DMS153 treated with DMSO at 0.1 percent for 48 hours (cell line): ENCODE measurements at regions not wholly inside any gene's neighbourhood (a gene's known extent, or its start where the extent isn't known, plus 50 kb on each side); places are given as distances from the start of the nearest gene placed in this dataset.

Experiments used
- DNase-seq: peaks from one replicate; lab custom pipeline; 2025; ENCODE audit not compliant: unreplicated experiment; lab: John Stamatoyannopoulos, UW

DNA sequence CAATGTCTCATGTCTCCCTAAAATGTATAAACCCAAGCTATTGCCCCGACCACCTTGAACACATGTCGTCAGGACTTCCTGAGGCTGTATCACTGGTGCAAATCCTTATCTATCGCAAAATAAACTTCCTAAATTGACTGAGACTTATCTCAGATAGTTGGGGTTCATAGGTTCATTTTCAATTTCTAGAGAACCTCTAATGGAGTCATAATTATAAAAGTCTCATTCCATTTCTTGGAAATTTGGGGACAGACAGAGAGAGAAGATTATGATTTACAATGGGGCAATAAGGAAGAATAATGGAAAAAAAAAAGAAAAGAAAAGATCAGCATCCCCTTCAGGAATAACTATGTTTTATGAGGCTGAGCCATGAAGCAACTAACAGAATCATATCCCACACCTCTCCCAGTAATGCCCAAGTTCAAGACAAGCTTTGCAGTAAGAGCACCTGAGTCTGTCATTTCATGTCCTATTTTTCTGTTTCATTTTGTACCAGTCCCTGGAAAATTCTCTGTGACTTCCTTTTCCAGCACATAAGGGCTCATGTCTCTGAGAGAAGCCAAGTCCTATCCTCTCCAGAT lies 70.0 kb upstream of the ETS2 start:
- DNase-seq, result no peak

DNA sequence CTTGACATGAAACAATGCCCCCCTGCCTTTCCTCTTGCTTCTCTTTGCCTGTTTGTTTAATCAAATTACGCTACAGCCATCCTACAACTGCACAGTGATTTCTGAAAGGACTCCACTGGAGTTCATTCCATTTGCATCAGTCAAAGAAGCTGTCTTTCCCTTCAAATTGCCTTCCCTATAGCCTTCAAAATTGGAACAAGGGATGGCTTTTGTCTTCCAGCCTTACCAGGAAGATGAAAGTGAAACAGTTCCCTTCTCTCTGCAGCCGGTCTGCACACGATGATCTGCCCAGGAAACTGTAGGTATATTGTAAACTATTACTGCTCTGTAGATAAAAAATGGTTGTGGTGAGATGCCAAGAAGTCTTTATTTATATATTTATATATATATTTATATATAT lies 65.6 kb upstream of the ETS2 start:
- DNase-seq, result peak; percentile 79

DNA sequence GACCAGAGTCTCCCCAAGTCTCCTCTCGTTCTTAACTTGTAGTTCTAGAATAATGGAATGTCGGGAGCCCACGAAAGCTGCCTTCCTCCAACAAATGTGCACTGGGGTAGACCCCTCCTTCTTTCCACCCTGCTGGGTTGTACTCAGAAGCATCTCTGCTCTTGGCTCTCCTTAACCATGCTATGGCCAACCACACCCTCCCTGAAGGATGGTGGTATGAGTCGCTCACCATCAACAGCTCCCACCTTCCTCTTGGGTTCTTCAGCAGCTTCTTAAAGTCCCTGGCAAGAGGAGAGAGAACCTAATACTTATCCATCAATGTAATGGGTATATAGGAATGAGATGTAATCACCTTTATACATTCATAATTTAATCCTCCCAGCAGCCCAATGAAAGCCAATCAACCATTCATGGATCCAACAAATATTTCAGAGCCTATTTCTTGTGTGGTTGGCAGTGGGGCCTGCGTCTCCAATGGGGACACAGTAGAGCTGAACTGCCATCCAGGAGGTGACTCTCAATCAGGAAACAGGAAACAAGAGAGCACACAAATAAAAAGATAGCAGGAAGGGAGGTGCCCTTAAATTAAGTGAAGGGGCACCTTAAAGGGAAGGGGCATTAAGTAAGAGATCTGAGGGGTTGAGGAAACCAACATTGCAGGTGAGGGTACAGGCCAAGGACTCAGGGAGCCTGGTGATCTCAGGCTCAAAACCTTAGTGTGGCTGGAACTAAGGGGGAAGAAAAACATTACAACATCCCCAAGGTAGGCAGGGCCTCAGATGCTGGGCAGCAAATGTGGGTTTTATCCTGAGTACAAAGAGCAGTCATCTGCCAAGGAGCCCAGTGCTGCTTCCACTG lies 64.4 kb upstream of the ETS2 start:
- no peak for DNase-seq

DNA sequence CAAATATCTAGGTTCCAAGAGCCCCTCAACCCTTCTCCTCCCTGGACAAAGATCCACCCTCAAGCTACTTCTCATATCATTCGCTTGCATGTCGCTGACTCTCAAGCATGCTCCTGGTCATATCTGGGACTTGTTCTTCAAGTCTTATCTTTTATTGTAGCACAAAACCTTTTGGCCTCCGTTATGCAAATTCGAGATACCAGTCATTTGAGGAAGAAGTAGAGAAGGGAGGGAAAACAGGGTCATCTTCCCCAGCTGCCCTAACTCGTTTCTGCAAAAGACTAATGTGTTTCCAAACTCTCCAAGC lies 63.8 kb upstream of the ETS2 start:
- no peak for DNase-seq

DNA sequence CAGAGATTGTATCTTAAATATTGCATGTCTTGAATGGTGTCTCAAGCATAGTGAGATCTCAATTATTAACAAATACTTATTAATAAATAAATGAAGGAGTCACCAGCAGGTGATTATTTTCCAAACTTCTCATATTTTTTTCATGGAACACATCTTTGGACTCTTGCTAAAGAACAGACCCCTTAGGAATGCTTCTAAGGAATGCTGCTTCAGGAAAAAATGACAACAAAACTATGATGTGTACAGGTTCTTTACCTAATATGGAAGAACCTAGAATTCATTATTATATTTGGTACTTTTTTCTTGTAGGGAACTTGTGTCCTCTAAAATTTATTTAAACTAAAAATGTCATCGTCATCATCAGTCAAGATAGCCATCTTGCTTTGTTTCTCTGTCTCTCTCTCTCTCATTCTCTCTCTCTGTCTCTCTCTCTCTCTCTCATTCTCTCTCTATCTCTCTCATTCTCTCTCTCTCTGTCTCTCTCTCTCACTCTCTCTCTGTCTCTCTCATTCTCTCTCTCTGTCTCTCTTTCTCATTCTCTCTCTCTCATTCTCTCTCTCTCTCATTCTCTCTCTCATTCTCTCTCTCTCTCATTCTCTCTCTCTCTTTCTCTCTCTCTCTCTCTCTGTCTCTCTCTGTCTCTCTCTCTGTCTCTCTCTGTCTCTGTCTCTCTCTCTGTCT lies 63.0 kb upstream of the ETS2 start:
- DNase-seq, result no peak

DNA sequence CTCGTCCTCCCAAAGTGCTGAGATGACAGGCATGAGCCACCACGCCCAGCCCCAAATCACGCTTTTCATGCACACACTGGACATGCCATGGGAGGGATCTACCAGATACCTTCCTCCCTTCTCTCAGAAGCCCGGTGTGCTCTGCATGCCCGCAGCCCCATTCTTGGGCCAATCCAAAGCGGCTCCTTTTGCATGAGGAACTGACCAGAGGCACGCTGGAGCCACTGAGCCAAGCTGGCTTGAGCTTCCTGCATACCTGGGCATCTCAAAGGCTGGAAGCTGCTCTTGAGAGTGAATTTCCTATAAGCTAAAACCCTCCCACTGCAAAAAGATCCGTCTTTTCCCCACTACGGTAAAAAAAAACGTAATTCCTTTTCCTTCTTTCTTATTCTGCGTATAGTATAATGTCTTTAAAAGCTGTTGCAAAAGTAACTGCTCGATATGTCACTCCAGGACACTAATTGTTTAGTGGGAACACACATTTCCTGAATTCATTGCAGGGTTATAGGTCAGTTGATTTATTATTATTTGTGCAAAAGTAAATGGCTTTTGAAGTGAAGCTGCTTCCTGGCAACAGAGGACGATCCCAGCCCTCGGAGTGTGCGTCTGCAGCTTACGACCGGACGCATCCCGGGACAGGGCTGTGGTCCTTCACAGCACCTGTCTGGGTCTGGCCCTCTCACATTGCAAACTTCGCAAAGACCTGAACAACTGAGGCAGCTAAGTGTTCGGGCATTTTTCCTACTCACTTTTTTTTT lies 61.8 kb upstream of the ETS2 start:
- DNase-seq, result no peak

DNA sequence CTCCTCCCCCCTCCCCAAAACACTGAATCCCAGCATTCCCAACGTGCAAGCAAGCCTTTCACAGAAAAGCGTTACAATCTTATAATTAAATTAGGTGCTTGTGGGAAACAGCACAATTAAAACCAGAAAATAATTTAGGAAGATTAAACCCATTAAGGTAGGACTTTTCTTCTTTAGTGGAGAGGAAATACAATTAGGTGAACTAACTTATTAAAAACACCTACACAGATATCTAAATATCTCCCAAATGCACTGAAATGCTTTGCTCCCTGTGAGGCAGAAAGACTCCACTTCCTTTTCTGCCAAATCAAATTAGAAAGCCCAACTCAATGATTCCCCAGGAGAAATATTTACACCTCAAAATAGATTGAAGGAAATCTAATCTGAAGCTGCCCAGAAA lies 60.9 kb upstream of the ETS2 start:
- DNase-seq, result no peak

DNA sequence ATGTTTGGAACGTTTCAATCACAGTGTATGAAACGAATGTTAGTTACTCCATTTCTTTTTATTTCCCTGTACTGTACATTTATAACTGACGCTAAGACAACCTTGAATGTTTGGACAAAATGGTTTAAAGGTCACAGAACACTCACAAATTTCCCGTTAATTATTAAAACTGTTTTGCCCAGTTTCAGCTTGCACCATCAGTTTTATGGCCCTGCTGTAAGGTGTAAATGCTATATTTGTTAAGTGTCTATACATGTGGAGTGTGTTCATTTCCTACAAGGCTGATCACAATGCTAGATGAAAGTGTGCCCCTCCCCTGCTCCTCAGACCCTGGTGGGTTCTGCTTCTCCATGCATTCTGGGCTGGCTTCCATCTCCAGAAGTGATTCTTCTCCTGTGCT lies 57.9 kb upstream of the ETS2 start:
- no peak for DNase-seq

DNA sequence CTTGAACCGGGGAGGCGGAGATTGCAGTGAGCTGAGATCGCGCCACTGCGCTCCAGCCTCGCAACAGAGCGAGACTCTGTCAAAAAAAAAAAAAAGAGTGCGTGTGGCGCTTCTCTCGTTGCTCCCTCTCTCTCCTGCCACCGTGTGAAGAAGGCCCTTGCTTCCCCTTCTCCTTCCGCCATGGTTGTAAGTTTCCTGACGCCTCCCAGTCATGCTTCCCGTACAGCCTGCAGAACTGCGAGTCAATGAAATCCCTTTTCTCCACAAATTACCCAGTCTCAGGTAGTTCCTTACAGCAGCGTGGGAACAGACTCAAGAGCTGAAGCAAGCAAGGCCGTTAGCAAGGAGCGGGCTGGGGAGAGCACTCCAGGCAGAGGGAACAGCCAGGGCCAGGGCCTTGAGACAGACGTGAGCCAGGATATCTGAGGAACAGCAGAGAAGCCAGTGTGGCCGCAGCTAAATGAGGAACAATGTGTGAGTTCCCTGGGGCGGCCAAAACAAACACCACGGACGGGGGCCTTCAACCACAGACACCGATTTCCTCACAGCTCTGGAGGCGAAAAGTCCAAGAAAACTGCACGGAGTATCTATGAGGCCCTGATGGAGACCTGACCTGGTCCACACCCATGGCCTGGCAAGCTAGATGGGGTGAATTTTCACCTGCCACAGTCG lies 54.2 kb upstream of the ETS2 start:
- DNase-seq, result no peak

DNA sequence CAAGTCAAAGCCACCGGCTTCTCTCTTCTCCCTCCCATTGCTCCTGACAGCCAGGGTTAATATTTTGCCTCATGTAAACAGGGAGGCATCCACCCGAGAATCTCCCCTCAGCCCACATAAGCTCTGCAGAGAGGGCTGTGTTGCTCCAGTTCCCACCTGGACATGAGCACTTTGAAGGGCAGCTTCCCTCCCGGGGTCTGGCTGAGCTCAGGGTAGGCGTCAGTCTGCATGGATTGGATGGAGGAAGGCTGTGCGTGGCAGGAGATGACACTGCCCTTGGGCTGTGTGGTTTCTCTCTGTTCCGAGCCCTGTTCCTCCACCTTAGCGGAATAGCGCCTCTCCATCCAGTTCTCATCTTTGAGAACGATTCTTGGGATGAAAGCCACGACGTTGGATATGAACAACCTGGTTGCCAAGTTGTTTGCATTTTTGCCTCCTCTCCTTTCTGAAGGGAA lies 53.7 kb upstream of the ETS2 start:
- no peak for DNase-seq

DNA sequence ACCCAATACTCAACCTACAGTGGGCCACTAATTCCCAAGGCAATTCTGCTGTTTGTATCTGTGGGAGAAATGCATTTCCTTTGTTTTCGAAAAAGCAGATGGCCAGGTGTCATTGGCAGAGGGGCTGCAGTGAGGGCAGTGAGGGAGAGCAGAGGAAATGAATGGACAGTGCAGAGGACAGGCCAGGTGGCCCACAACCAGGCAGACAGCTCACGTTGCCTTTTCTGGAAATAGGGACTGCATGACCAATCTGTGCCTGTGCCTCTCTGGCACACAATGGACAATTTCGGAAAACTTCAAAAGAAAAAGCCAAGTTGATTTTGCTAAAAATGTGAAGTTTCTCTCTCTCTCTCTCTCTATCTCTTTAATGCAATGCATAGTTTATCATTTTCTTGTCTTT lies 52.6 kb upstream of the ETS2 start:
- DNase-seq, result no peak

DNA sequence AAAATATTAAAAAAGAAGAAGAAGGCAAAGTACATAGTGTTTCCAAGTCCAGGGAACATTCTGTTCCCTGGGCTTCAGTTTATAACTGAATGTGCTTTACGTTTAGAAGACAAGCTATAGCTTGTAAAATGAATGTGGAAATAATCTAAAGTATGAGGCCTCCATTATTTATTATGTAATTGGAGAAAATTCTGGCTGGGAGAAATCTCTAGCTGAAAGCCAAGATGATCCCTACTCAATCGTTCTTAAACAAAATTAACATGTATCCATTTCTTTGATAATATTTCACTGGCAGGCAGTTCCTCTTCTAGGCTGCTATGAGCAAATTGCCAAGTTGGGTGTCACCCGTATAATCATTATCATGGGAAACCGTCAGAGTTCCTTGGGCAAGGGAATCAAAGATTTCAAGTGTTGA lies 52.2 kb upstream of the ETS2 start:
- no peak for DNase-seq
